Gastroesophageal sphincter (tissue), 4 donors: ENCODE measurements at regions not wholly inside any gene's neighbourhood (a gene's known extent, or its start where the extent isn't known, plus 50 kb on each side); places are given as distances from the start of the nearest gene placed in this dataset.

ENCODE experiments used
- ATAC-seq: fragments of 150-250 bp; one replicate; pipeline ENCODE4 v1.9.1; 2016; ENCODE audit warnings: mild to moderate bottlenecking, moderate library complexity
- H3K27ac ChIP-seq, 4 donors: fragments of 200-600 bp; sonication (generic) in 3 of 4; 1 replicate in 3 of 4; 2 replicates in 1 of 4; pipeline ENCODE4 v1.5.1; 2016 to 2019
- H3K27me3 ChIP-seq: fragments of 200-600 bp; sonication (generic); one replicate; pipeline ENCODE4 v1.5.1; 2019
- H3K36me3 ChIP-seq, 2 donors: fragments of 200-600 bp; sonication (generic); one replicate each; pipeline ENCODE4 v1.5.1; 2019; ENCODE audit warnings: control low read depth in 1 of 2
- H3K4me1 ChIP-seq, 3 donors: fragments of 200-600 bp; sonication (generic); 1 replicate in 2 of 3; 2 replicates in 1 of 3; pipeline ENCODE4 v1.5.1; 2016 to 2019; ENCODE audit warnings: control low read depth in 2 of 3
- H3K4me3 ChIP-seq, 2 donors: fragments of 200-600 bp; sonication (generic); one replicate each; pipeline ENCODE4 v1.5.1; 2019; ENCODE audit warnings: mild to moderate bottlenecking in 1 of 2, moderate library complexity in 1 of 2
- H3K9me3 ChIP-seq, 3 donors: fragments of 200-600 bp; sonication (generic); one replicate each; pipeline ENCODE4 v1.5.1; 2017 to 2019; ENCODE audit warnings: control low read depth in 2 of 3
- EP300 ChIP-seq: sonication (generic); formaldehyde crosslinking; IDR thresholded peaks from one replicate; pipeline ENCODE4 v1.6.1; 2017; ENCODE audit warnings: antibody characterized with exemption, mild to moderate bottlenecking
- POLR2A ChIP-seq, 2 donors: fragments of 450-650 bp; IDR thresholded peaks; one replicate each; pipeline ENCODE4 v1.6.1; 2017; ENCODE audit warnings: antibody characterized with exemption in 2 of 2, mild to moderate bottlenecking in 2 of 2, moderate library complexity in 1 of 2
- POLR2AphosphoS5 ChIP-seq: sonication (generic); formaldehyde crosslinking; IDR thresholded peaks from one replicate; pipeline ENCODE4 v1.6.1; 2017; ENCODE audit warnings: antibody characterized with exemption
- WGBS, 2 donors: methylation state at CpG; one replicate each; pipeline ENCODE4 v1.1.5; 2018; ENCODE audit warnings: low coverage in 1 of 2; 5-methylcytosine and 5-hydroxymethylcytosine counted together
- TF ChIP-seq, protein P1 (sequence below), 4 experiments: fragments of 200-600 bp in 2 of 4; fragments of 450-650 bp in 2 of 4; sonication (generic) in 1 of 4; IDR thresholded peaks; one replicate each; pipeline ENCODE4 v1.5.1; 2017 to 2019; ENCODE audit warnings: antibody characterized with exemption in 4 of 4, mild to moderate bottlenecking in 2 of 4, moderate library complexity in 2 of 4

- no peak for ATAC-seq
- WGBS, 2 donors: 85% methylated on average over 2 of the region's 2 CpGs; no CpG with 5 or more reads in 1 of the 2 donors
- H3K27ac ChIP-seq: no peak overlapping the region
These were observed 507.5 kb downstream of the NAV3 start for GRCh38 chr12:78338054-78338785.

DNA sequence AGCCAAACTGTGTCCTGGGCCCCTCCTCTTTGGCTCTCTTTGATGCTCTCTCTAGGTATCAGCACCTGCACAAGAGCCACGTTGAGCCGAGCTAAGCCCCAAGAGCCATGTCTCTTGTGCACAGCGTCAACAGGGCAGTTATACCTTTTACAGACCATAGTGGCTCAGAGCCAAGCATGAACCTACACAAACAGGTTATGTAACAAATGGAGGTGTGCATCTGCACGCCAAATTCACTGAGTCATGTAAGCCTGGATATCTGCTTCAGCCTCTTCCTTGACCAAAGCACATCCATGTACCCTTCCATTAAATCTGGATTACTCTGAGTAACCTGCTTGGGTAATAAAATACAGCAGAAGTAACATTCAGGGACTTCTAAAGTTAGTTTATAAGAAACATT lies 509.7 kb downstream of the NAV3 start:
- Histone ChIP-seq H3K4me3 (no peak overlapping the region), H3K9me3 (peaks cover 0 to 5% (median 0%) of the 10 kb centered on the region in 3 donors), H3K27me3 (no peaks in the 10 kb centered on the region), H3K36me3 (no peaks in the 10 kb centered on the region), H3K4me1 (no peaks in the 10 kb centered on the region), H3K27ac (no peak overlapping the region)
- TF ChIP-seq, protein P1, sequence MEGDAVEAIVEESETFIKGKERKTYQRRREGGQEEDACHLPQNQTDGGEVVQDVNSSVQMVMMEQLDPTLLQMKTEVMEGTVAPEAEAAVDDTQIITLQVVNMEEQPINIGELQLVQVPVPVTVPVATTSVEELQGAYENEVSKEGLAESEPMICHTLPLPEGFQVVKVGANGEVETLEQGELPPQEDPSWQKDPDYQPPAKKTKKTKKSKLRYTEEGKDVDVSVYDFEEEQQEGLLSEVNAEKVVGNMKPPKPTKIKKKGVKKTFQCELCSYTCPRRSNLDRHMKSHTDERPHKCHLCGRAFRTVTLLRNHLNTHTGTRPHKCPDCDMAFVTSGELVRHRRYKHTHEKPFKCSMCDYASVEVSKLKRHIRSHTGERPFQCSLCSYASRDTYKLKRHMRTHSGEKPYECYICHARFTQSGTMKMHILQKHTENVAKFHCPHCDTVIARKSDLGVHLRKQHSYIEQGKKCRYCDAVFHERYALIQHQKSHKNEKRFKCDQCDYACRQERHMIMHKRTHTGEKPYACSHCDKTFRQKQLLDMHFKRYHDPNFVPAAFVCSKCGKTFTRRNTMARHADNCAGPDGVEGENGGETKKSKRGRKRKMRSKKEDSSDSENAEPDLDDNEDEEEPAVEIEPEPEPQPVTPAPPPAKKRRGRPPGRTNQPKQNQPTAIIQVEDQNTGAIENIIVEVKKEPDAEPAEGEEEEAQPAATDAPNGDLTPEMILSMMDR (IDR thresholded peaks at IDR 0.05): no peak
- TF ChIP-seq POLR2AphosphoS5 (no peak), POLR2A (IDR thresholded peaks at IDR 0.05) (no peak), EP300 (no peak)
- ATAC-seq: no peak
- 100% methylated on average over 1 to 2 of the region's 4 CpGs for WGBS, 2 donors

More at GRCh38 chr12:78338054-78338785, 507.5 kb downstream of the NAV3 start:
- Histone ChIP-seq H3K4me1 (no peaks in the 10 kb centered on the region), H3K4me3 (no peak overlapping the region), H3K27me3 (no peaks in the 10 kb centered on the region), H3K9me3 (peaks cover 0 to 2% (median 0%) of the 10 kb centered on the region in 3 donors), H3K36me3 (no peaks in the 10 kb centered on the region)
- no peak for TF ChIP-seq POLR2AphosphoS5
- TF ChIP-seq, protein P1 (IDR thresholded peaks at IDR 0.05): no peak
- TF ChIP-seq EP300: no peak
- TF ChIP-seq POLR2A (IDR thresholded peaks at IDR 0.05): no peak

DNA sequence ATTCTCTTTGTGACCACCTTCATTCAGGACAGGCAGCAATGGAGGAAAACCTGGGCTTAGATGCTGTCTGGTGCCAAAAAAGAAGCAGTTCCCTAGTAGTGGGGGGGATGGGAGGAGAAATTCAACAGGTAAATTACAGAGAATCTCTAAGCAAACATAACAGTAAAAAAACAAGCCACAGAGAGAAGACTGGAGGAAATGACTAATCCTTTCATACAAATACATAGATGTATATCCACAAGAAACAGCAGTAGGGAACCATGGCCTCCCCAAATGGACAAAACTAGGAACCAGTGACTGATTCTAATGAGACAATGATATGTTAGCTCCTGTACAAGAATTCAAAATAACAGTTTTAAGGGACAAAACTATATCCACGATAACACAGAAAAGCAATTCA lies 513.0 kb downstream of the NAV3 start:
- Histone ChIP-seq H3K4me3 (no peak overlapping the region), H3K4me1 (no peaks in the 10 kb centered on the region), H3K9me3 (peaks cover 0 to 19% (median 0%) of the 10 kb centered on the region in 3 donors), H3K36me3 (no peaks in the 10 kb centered on the region), H3K27me3 (no peaks in the 10 kb centered on the region), H3K27ac (no peak overlapping the region)
- no peak for ATAC-seq
- 80 to 85% methylated on average over 1 of the region's 1 CpG for WGBS, 2 donors
- no peak for TF ChIP-seq EP300
- no peak for TF ChIP-seq POLR2A (IDR thresholded peaks at IDR 0.05)
- no peak for TF ChIP-seq POLR2AphosphoS5
- TF ChIP-seq, protein P1 (IDR thresholded peaks at IDR 0.05): no peak

DNA sequence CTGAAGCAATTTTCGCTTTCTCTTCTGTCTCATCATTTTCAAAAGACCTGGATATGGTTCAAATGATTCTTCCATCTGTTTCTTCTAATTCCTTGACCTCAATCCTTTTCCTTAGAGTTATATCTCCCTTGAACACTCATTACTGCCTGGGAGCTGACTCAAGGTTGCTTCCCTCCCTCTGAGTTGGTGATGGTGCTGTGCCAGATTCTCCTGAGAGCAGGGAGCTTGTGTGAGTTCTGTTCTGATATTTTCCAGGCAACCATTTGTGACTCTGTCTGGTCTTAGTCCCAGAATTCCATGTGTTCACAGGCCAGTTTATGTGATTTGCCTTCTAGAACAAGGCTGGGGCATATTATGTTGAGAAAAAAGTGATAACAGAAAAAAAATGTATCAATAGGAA lies 505.1 kb upstream of the SYT1 start:
- TF ChIP-seq, protein P1 (IDR thresholded peaks at IDR 0.05): no peak
- no peak for TF ChIP-seq POLR2A (IDR thresholded peaks at IDR 0.05)
- no peak for TF ChIP-seq POLR2AphosphoS5
- TF ChIP-seq EP300: no peak
- Histone ChIP-seq H3K27ac (no peak overlapping the region), H3K4me3 (no peak overlapping the region), H3K9me3 (no peaks in the 10 kb centered on the region), H3K27me3 (no peaks in the 10 kb centered on the region), H3K36me3 (no peaks in the 10 kb centered on the region), H3K4me1 (peaks cover 0 to 4% (median 0%) of the 10 kb centered on the region in 3 donors)
- WGBS, 2 donors: 22% methylated on average over 1 of the region's 1 CpG
- ATAC-seq: no peak

- Histone ChIP-seq H3K27ac (no peak overlapping the region), H3K9me3 (no peaks in the 10 kb centered on the region), H3K4me1 (peaks cover 0 to 4% (median 0%) of the 10 kb centered on the region in 3 donors), H3K4me3 (no peak overlapping the region), H3K36me3 (no peaks in the 10 kb centered on the region), H3K27me3 (no peaks in the 10 kb centered on the region)
- no peak for ATAC-seq
- WGBS, 2 donors: 67 to 80% methylated on average over 4 of the region's 4 CpGs
- TF ChIP-seq EP300 (no peak), POLR2A (IDR thresholded peaks at IDR 0.05) (no peak), POLR2AphosphoS5 (no peak)
- TF ChIP-seq, protein P1 (IDR thresholded peaks at IDR 0.05): no peak
These were observed 502.9 kb upstream of the SYT1 start for GRCh38 chr12:78361683-78362082.
